ENCODE measurements at regions not wholly inside any gene's neighbourhood (a gene's known extent, or its start where the extent isn't known, plus 50 kb on each side); places are given as distances from the start of the nearest gene placed in this dataset.
A peak's percentile ranks its signal among the peaks of the same experiment; 100 is the strongest.

GRCh38 chr15:24862726-24863521 is 91.9 kb upstream of the SNRPN start:
- Mint-ChIP-seq H3K9me3 (ENCODE audit: unreplicated experiment) (peaks cover 5% of the 10 kb centered on the region), H3K4me3 (ENCODE audit: unreplicated experiment) (no peak overlapping the region), H3K27me3 (ENCODE audit: unreplicated experiment) (peaks cover 8% of the 10 kb centered on the region), H3K4me1 (ENCODE audit: low read depth, unreplicated experiment) (peaks cover 19% of the 10 kb centered on the region), H3K36me3 (ENCODE audit: unreplicated experiment) (no peaks in the 10 kb centered on the region), H3K27ac (ENCODE audit: unreplicated experiment) (no peak overlapping the region)
- peak; percentile 35 for DNase-seq
- TF ChIP-seq, protein P1, sequence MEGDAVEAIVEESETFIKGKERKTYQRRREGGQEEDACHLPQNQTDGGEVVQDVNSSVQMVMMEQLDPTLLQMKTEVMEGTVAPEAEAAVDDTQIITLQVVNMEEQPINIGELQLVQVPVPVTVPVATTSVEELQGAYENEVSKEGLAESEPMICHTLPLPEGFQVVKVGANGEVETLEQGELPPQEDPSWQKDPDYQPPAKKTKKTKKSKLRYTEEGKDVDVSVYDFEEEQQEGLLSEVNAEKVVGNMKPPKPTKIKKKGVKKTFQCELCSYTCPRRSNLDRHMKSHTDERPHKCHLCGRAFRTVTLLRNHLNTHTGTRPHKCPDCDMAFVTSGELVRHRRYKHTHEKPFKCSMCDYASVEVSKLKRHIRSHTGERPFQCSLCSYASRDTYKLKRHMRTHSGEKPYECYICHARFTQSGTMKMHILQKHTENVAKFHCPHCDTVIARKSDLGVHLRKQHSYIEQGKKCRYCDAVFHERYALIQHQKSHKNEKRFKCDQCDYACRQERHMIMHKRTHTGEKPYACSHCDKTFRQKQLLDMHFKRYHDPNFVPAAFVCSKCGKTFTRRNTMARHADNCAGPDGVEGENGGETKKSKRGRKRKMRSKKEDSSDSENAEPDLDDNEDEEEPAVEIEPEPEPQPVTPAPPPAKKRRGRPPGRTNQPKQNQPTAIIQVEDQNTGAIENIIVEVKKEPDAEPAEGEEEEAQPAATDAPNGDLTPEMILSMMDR (IDR thresholded peaks at IDR 0.05; ENCODE audit: partially characterized antibody, unreplicated experiment) = no peak

GRCh38 chr15:24865303-24865702 is 89.5 kb upstream of the SNRPN start:
- Mint-ChIP-seq H3K27ac (ENCODE audit: unreplicated experiment) (no peak overlapping the region), H3K36me3 (ENCODE audit: unreplicated experiment) (no peaks in the 10 kb centered on the region), H3K27me3 (ENCODE audit: unreplicated experiment) (peaks cover 7% of the 10 kb centered on the region), H3K4me1 (ENCODE audit: low read depth, unreplicated experiment) (peaks cover 8% of the 10 kb centered on the region), H3K4me3 (ENCODE audit: unreplicated experiment) (no peak overlapping the region), H3K9me3 (ENCODE audit: unreplicated experiment) (peaks cover 2% of the 10 kb centered on the region)
- TF ChIP-seq, protein P1 (IDR thresholded peaks at IDR 0.05; ENCODE audit: partially characterized antibody, unreplicated experiment) = no peak
- no peak for DNase-seq

DNA sequence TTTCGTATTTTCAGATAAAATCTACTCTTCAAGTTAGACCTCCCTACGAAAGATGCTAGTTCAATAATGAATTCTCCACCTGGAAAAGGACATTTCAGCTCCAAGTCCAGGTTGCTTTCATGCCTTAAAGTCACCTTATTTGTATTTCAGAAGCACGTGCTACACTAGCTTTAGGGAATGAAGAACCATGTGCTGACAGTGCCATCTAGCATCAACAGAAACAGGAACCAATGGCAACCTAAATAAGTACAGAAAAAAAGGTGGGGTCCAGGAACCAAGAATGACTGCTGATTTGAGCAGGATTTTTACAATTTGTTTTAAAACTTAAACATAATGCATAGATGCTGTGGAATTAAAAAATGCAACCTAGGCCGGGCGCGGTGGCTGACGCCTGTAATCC is 77.6 kb upstream of the SNRPN start:
- H3K4me1 Mint-ChIP-seq (ENCODE audit: low read depth, unreplicated experiment) = peaks cover 2% of the 10 kb centered on the region
- H3K27me3 Mint-ChIP-seq (ENCODE audit: unreplicated experiment) = peaks cover 1% of the 10 kb centered on the region
- no peak overlapping the region for H3K4me3 Mint-ChIP-seq (ENCODE audit: unreplicated experiment)
- peaks cover 1% of the 10 kb centered on the region for H3K9me3 Mint-ChIP-seq (ENCODE audit: unreplicated experiment)
- no peak overlapping the region for H3K27ac Mint-ChIP-seq (ENCODE audit: unreplicated experiment)
- TF ChIP-seq, protein P1 (IDR thresholded peaks at IDR 0.05; ENCODE audit: partially characterized antibody, unreplicated experiment) = no peak
- H3K36me3 Mint-ChIP-seq (ENCODE audit: unreplicated experiment) = peaks cover 10% of the 10 kb centered on the region
- no peak for DNase-seq

- H3K9me3 Mint-ChIP-seq (ENCODE audit: unreplicated experiment) = peaks cover 1% of the 10 kb centered on the region
- no peak overlapping the region for H3K4me3 Mint-ChIP-seq (ENCODE audit: unreplicated experiment)
- peaks cover 1% of the 10 kb centered on the region for H3K27me3 Mint-ChIP-seq (ENCODE audit: unreplicated experiment)
- H3K36me3 Mint-ChIP-seq (ENCODE audit: unreplicated experiment) = peaks cover 10% of the 10 kb centered on the region
- no peak overlapping the region for H3K27ac Mint-ChIP-seq (ENCODE audit: unreplicated experiment)
- peaks cover 2% of the 10 kb centered on the region for H3K4me1 Mint-ChIP-seq (ENCODE audit: low read depth, unreplicated experiment)
- no peak for DNase-seq
- TF ChIP-seq, protein P1 (IDR thresholded peaks at IDR 0.05; ENCODE audit: partially characterized antibody, unreplicated experiment) = no peak
Observed at GRCh38 chr15:24878153-24878552, 76.6 kb upstream of the SNRPN start.

GRCh38 chr15:24879492-24879891 is 75.3 kb upstream of the SNRPN start:
- no peak overlapping the region for H3K4me3 Mint-ChIP-seq (ENCODE audit: unreplicated experiment)
- H3K36me3 Mint-ChIP-seq (ENCODE audit: unreplicated experiment) = peaks cover 6% of the 10 kb centered on the region
- H3K27me3 Mint-ChIP-seq (ENCODE audit: unreplicated experiment) = peaks cover 1% of the 10 kb centered on the region
- no peak for DNase-seq
- no peak overlapping the region for H3K27ac Mint-ChIP-seq (ENCODE audit: unreplicated experiment)
- H3K9me3 Mint-ChIP-seq (ENCODE audit: unreplicated experiment) = peaks cover 1% of the 10 kb centered on the region
- TF ChIP-seq, protein P1 (IDR thresholded peaks at IDR 0.05; ENCODE audit: partially characterized antibody, unreplicated experiment) = no peak
- no peaks in the 10 kb centered on the region for H3K4me1 Mint-ChIP-seq (ENCODE audit: low read depth, unreplicated experiment)
